HEK293T (cell line): ENCODE measurements at regions not wholly inside any gene's neighbourhood (a gene's known extent, or its start where the extent isn't known, plus 50 kb on each side); places are given as distances from the start of the nearest gene placed in this dataset.

Experiments
- CTCF ChIA-PET: fragments of 350-600 bp; formaldehyde crosslinking; extraction: SDS; loops from one replicate; lab custom pipeline; 2021; ENCODE audit warnings: antibody characterized with exemption, inconsistent platforms; lab: Yijun Ruan, JAX
- POLR2A ChIA-PET: fragments of 350-600 bp; formaldehyde crosslinking; extraction: SDS; loops from one replicate; lab custom pipeline; 2020; ENCODE audit warnings: antibody characterized with exemption, inconsistent platforms; lab: Yijun Ruan, JAX
- DNase-seq: peaks from one replicate; pipeline ENCODE4 v3.0.0; 2012; ENCODE audit warnings: mixed read lengths; ENCODE audit errors: extremely low spot score
- ARNT ChIP-seq: fragments of 450-650 bp; IDR thresholded peaks from 2 replicates; pipeline ENCODE4 v1.6.1; 2017; ENCODE audit warnings: mild to moderate bottlenecking
- BHLHE40 ChIP-seq: fragments of 450-650 bp; IDR thresholded peaks from 2 replicates; pipeline ENCODE4 v1.6.1; 2016; ENCODE audit warnings: mild to moderate bottlenecking, moderate library complexity, borderline replicate concordance
- CTBP1 ChIP-seq: fragments of 450-650 bp; IDR thresholded peaks from 2 replicates; pipeline ENCODE4 v1.6.1; 2016; ENCODE audit warnings: borderline replicate concordance
- ELF4 ChIP-seq: fragments of 450-650 bp; IDR thresholded peaks from 2 replicates; pipeline ENCODE4 v1.6.1; 2017; ENCODE audit warnings: antibody characterized with exemption
- FOXA1 ChIP-seq: fragments of 450-650 bp; IDR thresholded peaks from 2 replicates; pipeline ENCODE4 v1.6.1; 2016; ENCODE audit warnings: mild to moderate bottlenecking
- FOXK2 ChIP-seq: fragments of 450-650 bp; IDR thresholded peaks from 2 replicates; pipeline ENCODE4 v1.6.1; 2016; ENCODE audit warnings: mild to moderate bottlenecking
- FOXM1 ChIP-seq: fragments of 450-650 bp; IDR thresholded peaks from 2 replicates; pipeline ENCODE4 v1.6.1; 2017; ENCODE audit warnings: mild to moderate bottlenecking, borderline replicate concordance
- HDGF ChIP-seq: fragments of 450-650 bp; IDR thresholded peaks from 2 replicates; pipeline ENCODE4 v1.6.1; 2017; ENCODE audit warnings: antibody characterized with exemption, borderline replicate concordance
- L3MBTL2 ChIP-seq: fragments of 450-650 bp; conservative IDR thresholded peaks from 2 replicates; pipeline ENCODE4 v1.6.1; 2016; ENCODE audit warnings: mild to moderate bottlenecking
- LEF1 ChIP-seq: fragments of 450-650 bp; IDR thresholded peaks from 2 replicates; pipeline ENCODE4 v1.6.1; 2017; ENCODE audit warnings: mild to moderate bottlenecking, borderline replicate concordance
- NFRKB ChIP-seq: fragments of 450-650 bp; IDR thresholded peaks from 2 replicates; pipeline ENCODE4 v1.6.1; 2016; ENCODE audit warnings: mild to moderate bottlenecking, moderate library complexity
- SP1 ChIP-seq: fragments of 450-650 bp; IDR thresholded peaks from 2 replicates; pipeline ENCODE4 v1.6.1; 2017
- SUZ12 ChIP-seq: fragments of 450-650 bp; IDR thresholded peaks from 2 replicates; pipeline ENCODE4 v1.6.1; 2016; ENCODE audit warnings: mild to moderate bottlenecking
- TARDBP ChIP-seq: fragments of 450-650 bp; IDR thresholded peaks from 2 replicates; pipeline ENCODE4 v1.6.1; 2016
- ZNF384 ChIP-seq: fragments of 450-650 bp; IDR thresholded peaks from 2 replicates; pipeline ENCODE4 v1.6.1; 2016
- TF ChIP-seq, protein P1 (sequence below): fragments of 450-650 bp; IDR thresholded peaks from 2 replicates; pipeline ENCODE4 v1.6.1; 2016

DNA sequence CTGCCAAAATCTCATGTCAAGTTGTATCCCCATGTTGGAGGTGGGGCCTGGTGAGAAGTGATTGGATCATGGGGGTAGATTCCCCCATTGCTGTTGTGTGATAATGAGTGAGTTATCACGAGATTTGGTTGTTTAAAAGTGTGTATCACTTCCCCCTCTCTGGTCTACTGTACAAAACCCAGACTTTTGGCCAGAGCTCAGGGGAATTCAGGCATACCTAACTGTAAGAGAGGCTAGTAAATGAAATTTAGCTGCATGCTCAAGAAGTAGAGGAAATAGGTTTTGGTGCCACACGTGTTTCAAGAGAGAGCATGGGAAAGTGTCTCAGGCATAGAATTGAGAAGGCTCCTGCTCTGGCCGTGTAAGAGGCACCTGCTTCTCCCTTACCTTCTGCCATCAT is 190.5 kb upstream of the GALNTL6 start:
- TF ChIP-seq ARNT (no peak), FOXA1 (no peak), ZNF384 (no peak), NFRKB (no peak)
- ChIA-PET POLR2A (no interaction called here), CTCF (no interaction called here)
- DNase-seq, result no peak

DNA sequence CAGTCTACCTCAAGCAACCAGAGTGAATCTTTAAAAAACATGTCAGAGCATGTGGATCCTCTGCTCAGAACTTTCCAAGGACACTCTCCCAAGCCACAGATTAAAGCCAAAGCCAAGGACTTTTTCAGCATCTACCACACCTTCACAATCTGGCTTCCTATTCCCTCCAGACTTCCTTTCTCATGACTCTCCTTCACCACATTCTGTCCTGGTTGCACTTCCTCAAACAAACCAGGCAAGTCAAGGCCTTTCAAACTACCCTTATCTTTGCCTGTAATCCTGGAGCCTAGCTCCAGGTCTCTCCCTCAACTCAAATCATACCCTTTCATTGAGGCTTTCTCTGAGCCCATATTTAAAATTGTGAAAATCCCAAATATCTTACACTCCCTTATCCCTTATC is 191.6 kb upstream of the GALNTL6 start:
- CTCF ChIA-PET, result no interaction called here
- no peak for DNase-seq
- TF ChIP-seq SP1 (no peak), BHLHE40 (no peak), TARDBP (no peak), NFRKB (no peak), LEF1 (no peak), FOXK2 (no peak), ZNF384 (no peak), FOXM1 (no peak), HDGF (no peak)
- POLR2A ChIA-PET, result no interaction called here

DNA sequence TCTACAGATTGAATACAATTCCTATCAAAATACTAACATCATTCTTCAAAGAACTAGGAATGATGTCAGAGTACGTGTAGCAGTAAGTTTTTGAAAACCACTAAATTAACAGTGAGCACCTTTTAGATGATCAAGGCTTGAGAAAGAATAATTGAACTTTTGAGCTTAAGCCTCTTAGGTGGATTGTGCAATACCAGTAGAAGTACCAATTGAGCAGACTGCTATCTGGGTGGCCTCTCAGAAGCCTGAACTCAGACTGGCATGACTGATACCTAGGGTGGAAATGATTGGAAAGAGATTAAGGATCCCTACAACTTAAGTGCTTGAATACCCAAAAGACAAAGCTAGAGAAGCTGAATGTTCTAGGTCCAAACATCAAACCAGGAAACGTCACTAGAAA is 200.3 kb upstream of the GALNTL6 start:
- CTCF ChIA-PET, result interaction anchor here (0.6 to 1.1 kb wide), 2 partner anchors 10 to 359 kb away, joined by 3 to 4 read pairs; no protein-coding TSS in a partner anchor
- TF ChIP-seq HDGF, result no peak
- TF ChIP-seq ZNF384, result no peak
- TF ChIP-seq LEF1, result no peak
- no peak for TF ChIP-seq BHLHE40
- TF ChIP-seq FOXM1, result no peak
- no peak for TF ChIP-seq FOXA1
- TF ChIP-seq L3MBTL2, result no peak
- no peak for TF ChIP-seq CTBP1
- no peak for TF ChIP-seq ARNT
- no peak for TF ChIP-seq ELF4
- no peak for TF ChIP-seq TARDBP
- TF ChIP-seq SP1, result no peak
- no peak for TF ChIP-seq NFRKB
- TF ChIP-seq SUZ12, result no peak
- TF ChIP-seq FOXK2, result no peak
- TF ChIP-seq, protein P1, sequence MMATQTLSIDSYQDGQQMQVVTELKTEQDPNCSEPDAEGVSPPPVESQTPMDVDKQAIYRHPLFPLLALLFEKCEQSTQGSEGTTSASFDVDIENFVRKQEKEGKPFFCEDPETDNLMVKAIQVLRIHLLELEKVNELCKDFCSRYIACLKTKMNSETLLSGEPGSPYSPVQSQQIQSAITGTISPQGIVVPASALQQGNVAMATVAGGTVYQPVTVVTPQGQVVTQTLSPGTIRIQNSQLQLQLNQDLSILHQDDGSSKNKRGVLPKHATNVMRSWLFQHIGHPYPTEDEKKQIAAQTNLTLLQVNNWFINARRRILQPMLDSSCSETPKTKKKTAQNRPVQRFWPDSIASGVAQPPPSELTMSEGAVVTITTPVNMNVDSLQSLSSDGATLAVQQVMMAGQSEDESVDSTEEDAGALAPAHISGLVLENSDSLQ, result no peak

DNA sequence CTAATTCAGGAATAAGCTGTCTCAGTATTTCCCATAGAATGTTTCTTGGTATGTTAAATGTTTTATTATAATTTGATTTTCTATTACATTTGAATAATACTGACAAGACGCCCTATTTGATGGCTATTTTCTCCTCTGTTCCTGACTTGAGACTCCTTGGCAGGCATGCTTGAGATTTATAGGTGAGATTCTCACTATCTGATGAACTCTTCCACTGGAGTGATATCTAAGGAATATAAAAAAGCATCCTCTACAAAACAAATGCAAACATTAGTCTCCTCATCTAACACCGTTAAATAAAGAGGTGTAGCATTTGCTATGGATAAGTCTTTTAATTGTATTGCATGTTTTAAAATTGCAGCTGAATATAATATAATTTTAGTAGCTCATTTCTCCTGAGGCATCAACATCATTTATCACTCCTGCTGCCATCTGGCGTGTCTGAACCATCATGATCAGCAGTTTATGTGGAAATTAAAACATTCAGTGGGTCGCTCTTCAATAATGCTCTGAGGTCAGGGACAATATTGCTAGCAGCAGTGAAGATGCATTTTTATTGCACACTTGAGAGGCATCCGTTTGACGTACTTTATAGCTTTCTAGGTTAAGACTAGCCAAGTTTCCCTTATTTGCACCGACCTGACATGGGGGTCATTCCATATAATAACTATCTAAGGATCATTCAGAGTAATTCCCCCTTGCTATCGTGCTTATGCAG is 210.4 kb upstream of the GALNTL6 start:
- CTCF ChIA-PET, result interaction anchor here (0.6 kb wide), 2 partner anchors 11 to 54 kb away, joined by 3 to 4 read pairs; no protein-coding TSS in a partner anchor
- no peak for DNase-seq
- TF ChIP-seq, protein P1, result no peak; the same call in 1 of the 2 replicates
- TF ChIP-seq TARDBP, result no peak
- no peak for TF ChIP-seq SP1
- TF ChIP-seq FOXA1, result no peak
- TF ChIP-seq SUZ12, result no peak
- TF ChIP-seq CTBP1, result no peak
- no peak for TF ChIP-seq NFRKB
- TF ChIP-seq ELF4, result no peak
- no peak for TF ChIP-seq L3MBTL2
- TF ChIP-seq FOXK2, result no peak
- TF ChIP-seq HDGF, result no peak
- POLR2A ChIA-PET, result no interaction called here

More for the DNA sequence above, 200.3 kb upstream of the GALNTL6 start:
- DNase-seq, result no peak
- POLR2A ChIA-PET, result no interaction called here

DNA sequence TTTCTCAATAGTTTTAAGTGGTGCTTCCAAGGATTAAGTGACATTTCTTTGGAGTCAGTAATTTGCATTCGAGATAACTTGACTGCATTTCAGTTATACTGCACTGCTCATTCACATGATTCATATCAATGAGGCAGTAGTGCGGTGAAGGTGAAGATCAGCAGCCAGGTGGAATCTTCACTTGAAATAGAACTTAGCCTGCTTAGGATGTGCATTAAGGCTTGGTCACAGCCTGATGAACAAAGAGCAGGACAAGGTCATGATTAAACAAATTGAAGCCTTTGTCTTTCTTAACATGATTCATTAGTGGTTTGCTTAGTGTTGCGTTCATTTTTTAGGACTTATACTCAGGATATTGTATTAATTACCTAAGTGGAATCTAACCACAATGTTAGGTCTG is 212.1 kb upstream of the GALNTL6 start:
- ChIA-PET CTCF (no interaction called here), POLR2A (no interaction called here)
- no peak for DNase-seq
- no peak for TF ChIP-seq FOXK2

DNA sequence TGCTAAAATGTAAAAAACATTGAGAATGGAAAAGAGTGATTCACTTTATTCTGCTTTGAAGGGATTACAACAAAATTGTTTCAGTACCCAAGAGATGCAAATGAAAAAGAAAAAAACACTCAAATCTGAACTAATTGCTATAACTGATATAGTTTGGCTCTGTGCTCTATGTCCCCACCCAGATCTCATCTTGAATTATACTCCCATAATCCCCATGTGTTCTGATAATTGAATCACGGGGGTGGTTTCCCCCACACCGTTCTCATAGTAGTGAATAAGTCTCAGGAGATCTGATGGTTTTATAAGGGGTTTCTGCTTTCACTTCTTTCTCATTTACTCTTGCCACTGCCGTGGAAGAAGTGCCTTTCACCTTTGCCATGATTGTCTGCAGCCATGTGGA is 213.6 kb upstream of the GALNTL6 start:
- ChIA-PET POLR2A (no interaction called here), CTCF (no interaction called here)
- TF ChIP-seq ZNF384, result no peak
- TF ChIP-seq CTBP1, result no peak
- TF ChIP-seq NFRKB, result no peak
- TF ChIP-seq BHLHE40, result no peak
- no peak for DNase-seq

DNA sequence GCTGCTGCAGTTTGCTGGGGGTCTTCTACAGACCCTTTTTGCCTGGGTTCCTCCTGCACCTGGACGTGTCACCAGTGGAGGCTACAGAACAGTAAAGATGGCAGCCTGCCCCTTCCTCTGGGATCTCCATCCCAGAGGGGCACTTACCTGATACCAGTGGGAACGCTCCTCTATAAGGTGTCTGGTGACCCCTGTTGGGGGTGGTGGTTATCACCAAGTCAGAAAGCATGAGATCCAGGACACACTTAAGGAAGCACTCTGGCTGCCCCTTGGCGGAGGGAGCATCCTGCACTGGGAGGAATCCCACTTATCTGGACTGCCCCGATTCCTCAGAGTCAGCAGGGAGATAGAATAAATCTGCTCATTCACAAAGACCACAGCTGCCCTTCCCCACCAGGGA is 218.9 kb upstream of the GALNTL6 start:
- TF ChIP-seq TARDBP (no peak), ARNT (no peak), HDGF (no peak), SP1 (no peak), NFRKB (no peak)
- TF ChIP-seq, protein P1, result no peak
- ChIA-PET CTCF (interaction anchor here (1.0 kb wide), 1 partner anchor 9 kb away, joined by 3 read pairs; no protein-coding TSS in a partner anchor), POLR2A (no interaction called here)
- no peak for DNase-seq
